Adrenal gland (tissue), 5 donors: ENCODE measurements at regions not wholly inside any gene's neighbourhood (a gene's known extent, or its start where the extent isn't known, plus 50 kb on each side); places are given as distances from the start of the nearest gene placed in this dataset.
"Not testable (repeated sequence)": the region's sequence is repeated elsewhere in the genome, so short reads cannot be mapped to it uniquely, and the experiment has no call there.

ENCODE experiments used
- CTCF ChIP-seq, 6 experiments: fragments of 450-650 bp in 4 of 6; fragments of 200-600 bp in 2 of 6; sonication (generic) in 1 of 6; IDR thresholded peaks; 1 replicate in 5 of 6; 2 replicates in 1 of 6; pipeline versions ENCODE4 v1.5.1 to v1.8.0; 2016 to 2021; ENCODE audit warnings: antibody characterized with exemption in 6 of 6, mild to moderate bottlenecking in 2 of 6, moderate library complexity in 1 of 6
- POLR2A ChIP-seq, 2 donors: fragments of 450-650 bp; IDR thresholded peaks; one replicate each; pipeline ENCODE4 v1.6.1; 2017; ENCODE audit warnings: antibody characterized with exemption in 2 of 2, mild to moderate bottlenecking in 2 of 2, moderate library complexity in 1 of 2
- donor health status: DM: no; HTN: no; CAD: no.

- TF ChIP-seq CTCF, POLR2A (IDR thresholded peaks at IDR 0.05): not testable (repeated sequence)
These were observed 110.7 kb downstream of the RBMX2 start for GRCh38 chrX:130512534-130512933.
